Cardiac fibroblast (primary cell): ENCODE measurements at regions not wholly inside any gene's neighbourhood (a gene's known extent, or its start where the extent isn't known, plus 50 kb on each side); places are given as distances from the start of the nearest gene placed in this dataset.
A peak's percentile ranks its signal among the peaks of the same experiment; 100 is the strongest.

Source experiments
- DNase-seq, 2 donors: peaks; one replicate each; pipeline versions ENCODE4 v3.0.0 to v3.0.0-alpha.2; 2010; ENCODE audit warnings: low read depth in 2 of 2
- H3K4me3 ChIP-seq, 2 donors: replicated peaks in 1 of 2; 1 replicate in 1 of 2; 2 replicates in 1 of 2; pipeline ENCODE4 v1.5.1; 2011; ENCODE audit warnings: low read depth in 2 of 2, low read length in 2 of 2, mild to moderate bottlenecking in 2 of 2, moderate library complexity in 1 of 2
- TF ChIP-seq, protein P1 (sequence below): IDR thresholded peaks from one replicate; pipeline ENCODE4 v1.5.1; 2011; ENCODE audit warnings: low read depth, mild to moderate bottlenecking, low read length, inconsistent platforms

GRCh38 chr15:69735121-69735520 is 282.5 kb downstream of the RPLP1 start:
- DNase-seq = peak; percentile 27 to 73
- TF ChIP-seq, protein P1, sequence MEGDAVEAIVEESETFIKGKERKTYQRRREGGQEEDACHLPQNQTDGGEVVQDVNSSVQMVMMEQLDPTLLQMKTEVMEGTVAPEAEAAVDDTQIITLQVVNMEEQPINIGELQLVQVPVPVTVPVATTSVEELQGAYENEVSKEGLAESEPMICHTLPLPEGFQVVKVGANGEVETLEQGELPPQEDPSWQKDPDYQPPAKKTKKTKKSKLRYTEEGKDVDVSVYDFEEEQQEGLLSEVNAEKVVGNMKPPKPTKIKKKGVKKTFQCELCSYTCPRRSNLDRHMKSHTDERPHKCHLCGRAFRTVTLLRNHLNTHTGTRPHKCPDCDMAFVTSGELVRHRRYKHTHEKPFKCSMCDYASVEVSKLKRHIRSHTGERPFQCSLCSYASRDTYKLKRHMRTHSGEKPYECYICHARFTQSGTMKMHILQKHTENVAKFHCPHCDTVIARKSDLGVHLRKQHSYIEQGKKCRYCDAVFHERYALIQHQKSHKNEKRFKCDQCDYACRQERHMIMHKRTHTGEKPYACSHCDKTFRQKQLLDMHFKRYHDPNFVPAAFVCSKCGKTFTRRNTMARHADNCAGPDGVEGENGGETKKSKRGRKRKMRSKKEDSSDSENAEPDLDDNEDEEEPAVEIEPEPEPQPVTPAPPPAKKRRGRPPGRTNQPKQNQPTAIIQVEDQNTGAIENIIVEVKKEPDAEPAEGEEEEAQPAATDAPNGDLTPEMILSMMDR = no peak
- no peak overlapping the region for H3K4me3 ChIP-seq

GRCh38 chr15:69736161-69736560 is 283.5 kb downstream of the RPLP1 start:
- H3K4me3 ChIP-seq = no peak overlapping the region
- TF ChIP-seq, protein P1 = no peak
- DNase-seq = no peak

DNA sequence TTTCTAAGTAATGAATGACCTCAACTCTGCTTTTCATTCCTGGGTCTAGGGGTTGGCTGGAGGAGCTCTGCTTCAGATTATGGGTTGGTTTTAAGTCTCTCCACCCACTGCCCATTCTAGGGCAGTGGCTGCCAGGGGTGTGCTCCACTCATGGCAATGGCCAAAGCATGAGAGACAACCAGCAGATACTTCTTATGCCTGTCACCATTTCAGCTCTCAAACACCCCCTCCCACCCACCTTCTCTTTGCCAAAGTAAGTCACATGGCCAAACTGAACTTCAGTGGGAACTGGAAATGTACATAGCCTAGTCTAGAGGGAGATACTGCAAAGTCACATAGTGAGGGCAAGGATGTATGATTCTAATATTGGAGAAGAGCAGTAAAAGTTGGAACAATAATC is 285.3 kb downstream of the RPLP1 start:
- TF ChIP-seq, protein P1 = no peak

DNA sequence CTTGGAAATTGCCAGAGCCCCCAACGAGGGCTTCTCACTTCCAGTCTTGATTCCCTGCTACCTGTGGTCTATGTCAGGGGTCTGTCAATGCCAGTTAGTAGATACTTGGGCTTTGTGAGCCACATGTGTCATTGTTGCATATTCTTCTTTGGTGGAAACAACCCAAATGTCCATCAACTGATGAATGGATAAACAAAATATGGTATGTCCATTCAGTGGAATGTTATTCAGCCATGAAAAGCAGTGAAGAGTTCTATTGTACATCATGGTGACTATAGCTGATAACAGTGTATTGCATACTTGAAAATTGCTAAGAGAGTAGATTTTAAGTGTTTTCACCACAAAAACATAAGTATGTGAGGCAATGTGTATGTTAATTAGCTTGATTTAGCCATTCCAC is 288.1 kb downstream of the RPLP1 start:
- no peak for DNase-seq
- no peak overlapping the region for H3K4me3 ChIP-seq
- TF ChIP-seq, protein P1 = no peak

More for the DNA sequence above, 285.3 kb downstream of the RPLP1 start:
- H3K4me3 ChIP-seq = no peak overlapping the region
- no peak for DNase-seq

DNA sequence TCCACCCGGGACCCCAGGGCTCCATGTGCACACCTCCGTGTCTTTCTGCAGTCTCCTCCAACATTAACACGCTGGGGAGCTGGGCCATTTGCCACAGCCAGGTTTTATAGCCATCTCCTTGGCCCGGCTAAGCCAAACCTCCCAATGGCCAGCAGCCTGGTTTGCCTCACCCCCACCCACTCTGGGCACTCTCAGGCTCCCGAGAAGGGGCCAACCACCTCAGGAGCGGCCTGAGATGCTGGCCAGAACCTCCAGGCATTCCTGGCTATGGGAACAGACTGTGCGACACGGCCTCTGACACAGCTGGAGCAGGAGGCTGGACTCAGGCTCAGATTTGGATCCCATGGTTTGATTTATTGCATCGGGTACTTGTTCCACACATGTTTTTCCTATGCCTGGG is 289.7 kb downstream of the RPLP1 start:
- DNase-seq = no peak
- TF ChIP-seq, protein P1 = no peak

DNA sequence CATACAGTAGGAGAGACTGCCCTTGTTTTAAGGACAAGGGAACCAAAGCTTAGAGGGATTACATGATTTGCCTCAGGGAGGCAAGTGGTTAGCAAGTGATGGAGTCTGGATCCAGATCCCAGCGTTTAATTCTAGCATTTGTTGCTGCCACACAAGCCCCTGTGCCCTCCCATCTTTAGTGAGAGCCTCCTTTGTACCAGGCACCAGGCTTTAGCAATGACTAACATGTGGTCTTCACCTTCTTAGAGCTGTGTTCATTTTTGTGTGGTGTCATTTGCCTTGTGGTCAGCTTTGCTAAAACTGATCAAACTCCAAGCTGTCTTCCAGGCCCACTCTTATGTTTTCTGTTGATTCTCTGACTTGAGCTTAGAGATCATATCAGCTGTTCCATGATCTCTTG is 290.5 kb downstream of the RPLP1 start:
- DNase-seq = no peak
- TF ChIP-seq, protein P1 = no peak
- H3K4me3 ChIP-seq = no peak overlapping the region

More for the DNA sequence above, 289.7 kb downstream of the RPLP1 start:
- H3K4me3 ChIP-seq = no peak overlapping the region
